Parathyroid adenoma (tissue), 2 donors: ENCODE measurements at regions not wholly inside any gene's neighbourhood (a gene's known extent, or its start where the extent isn't known, plus 50 kb on each side); places are given as distances from the start of the nearest gene placed in this dataset.

Source experiments
- H2AFZ ChIP-seq: fragments of 300-600 bp; sonication (generic); one replicate; pipeline ENCODE4 v1.7.0; 2017; ENCODE audit warnings: antibody characterized with exemption, mild to moderate bottlenecking
- H3K27ac ChIP-seq: fragments of 300-600 bp; sonication (generic); one replicate; pipeline ENCODE4 v1.7.0; 2017
- H3K27me3 ChIP-seq: fragments of 300-600 bp; sonication (generic); one replicate; pipeline ENCODE4 v1.7.0; 2017; ENCODE audit warnings: low read length; ENCODE audit not compliant: control insufficient read depth, insufficient read depth
- H3K36me3 ChIP-seq: fragments of 300-600 bp; sonication (generic); one replicate; pipeline ENCODE4 v1.7.0; 2017; ENCODE audit warnings: low read length; ENCODE audit not compliant: control insufficient read depth, insufficient read depth
- H3K4me1 ChIP-seq: fragments of 300-600 bp; sonication (generic); one replicate; pipeline ENCODE4 v1.7.0; 2017; ENCODE audit warnings: control low read depth
- H3K4me2 ChIP-seq: fragments of 300-600 bp; sonication (generic); one replicate; pipeline ENCODE4 v1.7.0; 2017; ENCODE audit warnings: low read length
- H3K4me3 ChIP-seq: fragments of 300-600 bp; sonication (generic); one replicate; pipeline ENCODE4 v1.7.0; 2017; ENCODE audit warnings: low read depth, low read length
- H3K79me2 ChIP-seq: fragments of 300-600 bp; sonication (generic); one replicate; pipeline ENCODE4 v1.7.0; 2017; ENCODE audit warnings: control low read depth
- H3K9ac ChIP-seq: fragments of 300-600 bp; sonication (generic); one replicate; pipeline ENCODE4 v1.7.0; 2017; ENCODE audit warnings: mild to moderate bottlenecking
- H3K9me3 ChIP-seq: fragments of 300-600 bp; sonication (generic); one replicate; pipeline ENCODE4 v1.7.0; 2017; ENCODE audit warnings: low read length; ENCODE audit not compliant: control insufficient read depth
- TF ChIP-seq, protein P1 (sequence below): fragments of 300-600 bp; sonication (generic); IDR thresholded peaks from one replicate; pipeline ENCODE4 v1.7.0; 2017; ENCODE audit warnings: antibody characterized with exemption, mild to moderate bottlenecking
- donor health status: primary hyperparathyroidism.

DNA sequence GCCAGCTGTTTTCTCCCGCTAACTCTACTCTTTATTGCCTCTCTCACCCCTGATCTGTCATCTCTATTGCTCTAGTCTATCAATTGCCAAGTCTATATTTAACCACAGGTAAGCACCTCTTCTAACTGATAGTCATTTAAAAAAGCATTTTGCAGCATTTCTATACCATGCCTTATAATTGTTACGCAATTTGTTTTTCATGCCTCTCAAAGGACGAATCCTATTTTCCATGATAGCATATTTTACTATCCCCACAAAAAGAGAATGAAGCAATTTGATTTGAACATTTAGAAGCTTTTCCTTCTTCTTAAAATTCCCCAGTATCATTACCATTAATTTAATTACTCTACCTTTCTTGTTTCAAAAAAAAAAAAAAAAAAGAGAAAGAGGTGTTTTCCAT, 432.8 kb upstream of the ZP4 start:
- TF ChIP-seq, protein P1, sequence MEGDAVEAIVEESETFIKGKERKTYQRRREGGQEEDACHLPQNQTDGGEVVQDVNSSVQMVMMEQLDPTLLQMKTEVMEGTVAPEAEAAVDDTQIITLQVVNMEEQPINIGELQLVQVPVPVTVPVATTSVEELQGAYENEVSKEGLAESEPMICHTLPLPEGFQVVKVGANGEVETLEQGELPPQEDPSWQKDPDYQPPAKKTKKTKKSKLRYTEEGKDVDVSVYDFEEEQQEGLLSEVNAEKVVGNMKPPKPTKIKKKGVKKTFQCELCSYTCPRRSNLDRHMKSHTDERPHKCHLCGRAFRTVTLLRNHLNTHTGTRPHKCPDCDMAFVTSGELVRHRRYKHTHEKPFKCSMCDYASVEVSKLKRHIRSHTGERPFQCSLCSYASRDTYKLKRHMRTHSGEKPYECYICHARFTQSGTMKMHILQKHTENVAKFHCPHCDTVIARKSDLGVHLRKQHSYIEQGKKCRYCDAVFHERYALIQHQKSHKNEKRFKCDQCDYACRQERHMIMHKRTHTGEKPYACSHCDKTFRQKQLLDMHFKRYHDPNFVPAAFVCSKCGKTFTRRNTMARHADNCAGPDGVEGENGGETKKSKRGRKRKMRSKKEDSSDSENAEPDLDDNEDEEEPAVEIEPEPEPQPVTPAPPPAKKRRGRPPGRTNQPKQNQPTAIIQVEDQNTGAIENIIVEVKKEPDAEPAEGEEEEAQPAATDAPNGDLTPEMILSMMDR, result no peak
- Histone ChIP-seq H3K27ac (no peak overlapping the region), H3K9me3 (no peaks in the 10 kb centered on the region), H3K36me3 (no peaks in the 10 kb centered on the region), H3K9ac (no peak overlapping the region), H3K4me2 (no peak overlapping the region), H3K4me3 (no peak overlapping the region), H3K27me3 (no peaks in the 10 kb centered on the region), H3K79me2 (no peaks in the 10 kb centered on the region), H3K4me1 (no peaks in the 10 kb centered on the region), H2AFZ (no peak overlapping the region)

DNA sequence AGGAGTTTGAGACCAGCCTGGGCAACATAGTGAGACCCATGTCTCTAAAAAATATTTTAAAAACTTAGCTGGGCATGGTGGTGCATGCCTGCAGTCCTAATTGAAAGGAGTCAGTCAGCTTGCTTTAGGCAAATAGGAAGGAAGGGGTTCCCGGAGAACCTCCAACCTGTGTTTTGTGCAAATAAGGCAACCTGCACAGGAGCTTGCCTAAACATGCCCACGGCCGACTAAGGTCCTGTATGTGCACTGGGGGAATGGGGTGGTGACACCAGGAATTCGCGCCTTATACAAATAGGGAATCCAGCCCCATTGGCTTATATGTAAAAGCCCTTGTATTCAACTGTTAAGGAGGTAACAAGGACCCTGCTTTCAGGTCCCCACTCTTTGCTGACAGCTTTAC, 429.2 kb upstream of the ZP4 start:
- Histone ChIP-seq H2AFZ (no peak overlapping the region), H3K9me3 (no peaks in the 10 kb centered on the region), H3K4me3 (no peak overlapping the region), H3K27me3 (no peaks in the 10 kb centered on the region), H3K27ac (no peak overlapping the region), H3K4me1 (no peaks in the 10 kb centered on the region), H3K36me3 (no peaks in the 10 kb centered on the region), H3K4me2 (no peak overlapping the region), H3K9ac (no peak overlapping the region), H3K79me2 (no peaks in the 10 kb centered on the region)
- TF ChIP-seq, protein P1, result no peak

DNA sequence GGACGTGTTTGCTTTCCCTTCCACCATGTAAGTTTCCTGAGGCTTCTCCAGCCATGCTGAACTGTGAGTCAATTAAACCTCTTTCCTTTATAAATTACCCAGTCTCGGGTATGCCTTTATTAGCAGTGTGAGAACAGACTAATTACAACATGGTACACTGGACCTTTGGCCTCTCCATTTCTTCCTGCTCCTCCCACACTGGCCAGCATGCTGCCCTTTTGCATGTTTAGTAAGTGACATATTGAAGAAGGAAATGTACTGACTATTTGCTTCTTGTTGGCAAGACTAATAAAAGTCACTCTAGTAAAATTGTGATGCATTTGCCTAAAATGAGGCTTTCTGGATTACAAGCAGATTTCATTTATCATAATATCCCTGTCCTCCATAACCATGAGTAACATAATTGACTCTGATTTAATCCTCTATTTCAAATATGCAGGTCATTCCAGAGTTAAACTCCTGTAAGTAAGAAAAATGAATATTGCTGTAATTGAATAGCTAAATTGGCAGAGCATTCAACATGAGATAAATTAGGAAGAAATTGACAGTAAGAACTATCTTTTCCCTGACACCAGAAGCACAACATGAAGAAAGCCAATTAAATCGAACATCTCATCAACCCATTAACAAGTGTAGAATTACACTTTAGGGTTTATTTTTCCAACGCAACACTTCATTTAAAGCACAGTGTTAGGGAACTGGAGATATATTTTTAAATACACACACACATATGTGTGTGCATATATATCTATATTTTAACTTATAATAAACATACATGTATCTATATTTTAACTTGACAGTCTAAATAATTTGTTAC, 427.8 kb upstream of the ZP4 start:
- TF ChIP-seq, protein P1, result no peak
- no peaks in the 10 kb centered on the region for H3K27me3 ChIP-seq
- H3K27ac ChIP-seq, result no peak overlapping the region
- no peak overlapping the region for H3K4me3 ChIP-seq
- no peaks in the 10 kb centered on the region for H3K79me2 ChIP-seq
- H3K9ac ChIP-seq, result no peak overlapping the region
- no peaks in the 10 kb centered on the region for H3K4me1 ChIP-seq
- H3K9me3 ChIP-seq, result no peaks in the 10 kb centered on the region
- H3K36me3 ChIP-seq, result no peaks in the 10 kb centered on the region
- no peak overlapping the region for H3K4me2 ChIP-seq
- no peak overlapping the region for H2AFZ ChIP-seq

DNA sequence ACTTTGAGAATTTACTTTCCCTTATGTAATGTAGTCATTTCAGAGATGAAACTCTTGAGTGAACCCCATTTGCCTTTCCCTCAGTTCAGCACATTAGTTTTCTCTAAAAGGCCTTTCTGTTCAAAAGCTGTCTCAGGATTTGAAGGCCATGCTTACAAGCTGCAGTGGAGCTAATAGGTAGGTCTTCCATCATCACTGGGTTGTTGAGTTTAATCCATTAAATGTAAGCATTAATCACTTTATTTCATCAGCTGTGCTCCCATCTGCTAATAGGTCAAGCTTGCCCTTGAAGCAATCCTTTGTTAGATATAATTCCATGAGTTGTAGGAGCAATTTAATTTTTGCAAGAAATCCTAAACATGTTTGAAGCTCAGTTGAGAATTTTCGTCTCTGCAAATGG, 422.2 kb upstream of the ZP4 start:
- TF ChIP-seq, protein P1, result no peak
- Histone ChIP-seq H3K4me2 (no peak overlapping the region), H3K9me3 (no peaks in the 10 kb centered on the region), H3K4me3 (no peak overlapping the region), H3K79me2 (no peaks in the 10 kb centered on the region), H3K27me3 (no peaks in the 10 kb centered on the region), H3K4me1 (no peaks in the 10 kb centered on the region), H3K27ac (no peak overlapping the region), H3K36me3 (no peaks in the 10 kb centered on the region), H2AFZ (no peak overlapping the region), H3K9ac (no peak overlapping the region)

DNA sequence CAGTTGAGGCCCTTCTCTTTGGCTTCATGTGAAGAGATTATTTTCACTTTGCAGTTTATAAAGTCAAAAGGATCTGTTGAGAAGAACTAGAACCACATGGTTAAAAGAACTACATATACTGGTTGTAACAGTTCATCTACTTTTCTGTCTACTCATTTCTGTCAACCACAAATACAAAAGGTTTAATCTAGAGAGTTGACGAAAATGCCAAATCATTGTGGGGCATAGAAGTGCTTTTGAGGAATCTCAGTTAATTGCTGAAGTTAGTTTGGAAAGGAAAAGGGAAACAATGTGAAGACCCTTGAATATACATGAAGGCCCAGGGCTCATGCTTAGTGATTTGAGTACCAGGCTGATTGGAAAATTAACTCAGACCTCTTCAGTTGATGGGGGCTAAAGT, 415.7 kb upstream of the ZP4 start:
- Histone ChIP-seq H3K27ac (no peak overlapping the region), H3K4me3 (no peak overlapping the region), H3K36me3 (no peaks in the 10 kb centered on the region), H3K27me3 (no peaks in the 10 kb centered on the region), H3K9me3 (no peaks in the 10 kb centered on the region), H3K4me1 (no peaks in the 10 kb centered on the region), H3K9ac (no peak overlapping the region), H3K79me2 (no peaks in the 10 kb centered on the region), H2AFZ (no peak overlapping the region), H3K4me2 (no peak overlapping the region)
- TF ChIP-seq, protein P1, result no peak
